Activated CD8-positive, alpha-beta memory T cell treated with anti-CD3 and anti-CD28 coated beads for 1 hour (primary cell): ENCODE measurements at regions not wholly inside any gene's neighbourhood (a gene's known extent, or its start where the extent isn't known, plus 50 kb on each side); places are given as distances from the start of the nearest gene placed in this dataset.

Experiments
- DNase-seq, 2 donors: peaks; one replicate each; pipeline ENCODE4 v3.0.0-alpha.2; 2020; ENCODE audit warnings: low read depth in 1 of 2; ENCODE audit errors: extremely low read depth in 1 of 2

DNA sequence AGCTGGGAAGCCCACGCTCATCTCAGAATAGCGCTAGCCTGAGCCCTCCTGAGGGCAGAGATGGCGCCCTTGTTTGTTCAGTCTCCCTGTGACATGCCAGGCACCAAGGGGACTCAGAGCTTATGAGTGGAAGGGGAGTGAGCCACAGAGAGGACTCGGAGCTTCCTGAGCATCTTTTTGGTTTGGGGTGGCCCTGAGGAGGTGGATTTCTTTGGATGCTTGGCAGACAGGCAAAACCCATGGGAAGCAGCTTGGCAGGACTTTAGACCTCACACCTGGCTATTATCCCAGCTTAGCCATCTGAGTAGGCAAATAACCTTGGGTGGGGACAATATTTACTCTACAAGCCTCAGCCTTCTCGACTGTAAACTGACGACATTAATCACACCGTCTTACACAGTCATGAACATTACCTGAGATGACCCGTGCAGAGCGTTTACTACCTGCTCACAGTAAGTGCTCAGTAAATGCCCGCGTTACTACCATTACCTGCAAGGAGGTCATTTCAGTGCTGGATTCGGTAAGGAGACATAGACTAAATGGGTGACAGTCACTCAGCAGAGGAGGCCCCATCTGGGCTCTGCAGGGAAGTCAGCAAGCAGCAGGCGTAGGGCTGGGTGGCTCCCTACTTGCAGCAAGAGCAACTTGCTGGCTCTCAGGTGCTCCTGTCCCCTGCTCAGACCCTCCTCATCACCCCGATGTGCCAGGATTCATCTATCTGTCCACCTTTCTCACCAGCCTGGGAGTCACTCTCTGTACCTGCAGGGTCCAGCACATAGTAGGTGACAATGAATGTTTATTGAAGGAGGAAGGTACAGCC, 54.9 kb downstream of the KLHDC7A start:
- no peak for DNase-seq

GRCh38 chr1:18536356-18536755, 55.6 kb downstream of the KLHDC7A start:
- DNase-seq: no peak

GRCh38 chr1:18536915-18537314, 56.2 kb downstream of the KLHDC7A start:
- no peak for DNase-seq

- DNase-seq: no peak
These were observed 56.9 kb downstream of the KLHDC7A start for GRCh38 chr1:18537386-18538306.

DNA sequence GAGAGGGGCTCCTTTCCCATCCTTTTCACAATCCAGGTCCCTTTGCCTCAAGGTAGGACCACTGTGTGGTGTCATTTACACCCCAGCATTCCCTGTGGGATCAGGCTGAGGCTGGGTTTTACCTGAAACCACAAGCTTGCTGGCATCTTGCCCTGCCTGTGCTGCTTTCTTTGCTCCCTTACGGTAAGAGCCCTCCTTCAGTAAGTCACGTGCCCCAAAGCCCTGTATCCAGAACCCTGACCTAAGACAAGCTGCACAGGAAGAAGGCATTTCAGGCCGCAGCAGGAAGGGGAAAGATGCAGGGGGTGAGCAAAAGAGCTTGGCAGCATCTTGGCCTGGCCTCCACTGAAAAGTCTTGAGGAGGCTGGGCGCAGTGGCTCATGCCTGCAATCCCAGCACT, 58.4 kb downstream of the KLHDC7A start:
- no peak for DNase-seq

DNA sequence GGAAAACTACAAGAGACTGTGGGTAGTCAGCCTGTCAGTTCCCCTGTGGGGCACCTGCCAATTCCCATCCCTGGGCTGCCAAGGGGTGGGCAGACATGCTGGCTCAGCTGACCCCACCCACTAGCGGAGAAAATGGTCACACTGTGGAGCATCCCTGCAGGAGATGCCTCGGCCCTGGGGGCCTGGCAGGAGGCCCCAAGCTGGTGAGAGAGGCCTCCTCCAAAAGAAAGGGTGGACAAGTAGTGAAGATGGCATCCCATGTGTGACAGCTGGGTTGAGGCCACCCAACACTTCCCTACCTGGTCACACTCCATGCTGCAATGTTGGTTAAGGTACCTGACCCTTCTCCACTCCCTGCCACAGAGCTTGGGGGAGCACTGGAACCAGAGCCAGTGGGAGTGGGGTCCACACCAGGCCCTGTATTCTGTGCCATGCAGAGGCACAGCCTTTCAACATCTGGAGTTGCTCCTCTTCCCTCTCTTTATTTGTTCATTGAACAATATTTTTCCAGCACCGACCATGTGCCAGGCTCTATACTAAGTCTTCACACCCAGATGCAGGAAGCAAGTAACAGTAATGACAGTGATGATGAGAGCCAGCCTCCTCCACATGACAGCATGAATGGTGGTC, 59.5 kb downstream of the KLHDC7A start:
- DNase-seq: no peak

DNA sequence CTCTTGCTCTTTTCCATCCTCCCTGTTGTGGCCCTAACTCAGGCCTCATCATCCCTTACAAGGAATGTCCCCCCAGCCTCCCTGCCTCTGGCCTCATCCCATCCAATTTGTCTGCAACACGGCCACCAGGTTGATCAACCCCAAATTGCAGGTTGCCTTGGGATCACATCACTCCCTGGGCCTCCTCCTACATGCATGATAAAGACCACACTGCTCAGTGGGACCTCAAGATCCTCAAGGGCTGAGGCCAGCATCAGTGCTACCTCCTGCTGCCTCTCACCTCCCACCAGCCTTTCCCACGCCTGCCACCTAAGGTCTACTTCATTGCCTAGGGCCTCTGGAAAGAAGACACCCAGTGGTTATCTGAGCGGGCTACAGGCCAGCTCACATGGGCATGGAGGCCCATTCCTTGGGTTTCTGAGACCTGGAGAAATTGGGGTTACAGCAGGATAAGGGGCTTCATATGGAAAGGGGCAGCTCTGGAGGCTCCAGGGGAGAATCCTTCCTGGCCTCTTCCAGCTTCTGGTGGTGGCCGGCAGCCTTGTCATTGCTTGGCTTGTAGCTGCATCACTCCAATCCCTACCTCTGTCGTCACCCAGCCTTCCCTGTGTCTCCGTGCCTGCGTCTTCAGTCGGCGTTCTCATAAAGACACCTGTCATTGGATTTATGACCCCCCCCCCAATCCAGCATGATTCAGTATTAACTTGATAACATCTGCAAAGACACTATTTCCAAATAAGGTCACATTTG, 60.5 kb downstream of the KLHDC7A start:
- DNase-seq: no peak

DNA sequence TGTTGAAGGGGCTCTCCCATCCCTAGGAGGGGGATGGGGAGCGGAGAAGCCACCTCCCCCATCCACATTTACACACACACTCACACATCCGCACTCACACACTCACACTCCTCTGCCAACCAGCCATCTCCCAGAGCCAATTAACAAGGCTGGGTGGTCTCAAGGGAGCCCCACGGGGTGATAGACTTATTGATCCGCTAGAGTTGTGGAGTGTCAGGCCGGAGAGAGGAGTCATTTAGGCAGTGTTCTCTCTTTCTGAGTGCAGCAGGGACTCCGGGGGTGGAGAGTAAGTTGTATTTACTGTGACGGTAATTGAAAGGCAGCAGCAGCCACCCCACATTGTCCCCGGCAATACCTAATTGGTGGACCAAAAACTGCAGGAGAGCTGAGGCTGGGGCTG, 61.6 kb downstream of the KLHDC7A start:
- DNase-seq: no peak

GRCh38 chr1:18546026-18546425, 65.3 kb downstream of the KLHDC7A start:
- no peak for DNase-seq

GRCh38 chr1:18547460-18547859, 66.7 kb downstream of the KLHDC7A start:
- no peak for DNase-seq

DNA sequence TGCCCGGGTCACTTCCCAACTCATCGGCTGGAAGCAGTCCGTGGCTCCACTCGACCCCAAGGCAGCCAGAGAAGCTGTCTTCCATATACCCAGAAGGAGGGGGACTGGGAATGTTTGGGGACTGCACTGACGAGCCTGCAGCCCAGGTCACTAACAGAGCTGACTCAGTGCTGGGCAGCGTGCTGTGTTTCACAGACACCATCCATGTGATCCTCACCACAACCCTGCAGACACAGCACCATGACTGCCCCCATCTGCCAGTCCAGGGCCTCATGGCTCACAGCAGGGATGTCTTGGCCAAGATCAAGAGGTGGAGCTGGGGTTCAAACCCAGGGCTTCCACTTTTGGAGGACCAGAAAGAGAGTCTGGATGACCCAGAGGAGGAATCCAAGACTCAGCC, 67.9 kb downstream of the KLHDC7A start:
- DNase-seq: no peak

DNA sequence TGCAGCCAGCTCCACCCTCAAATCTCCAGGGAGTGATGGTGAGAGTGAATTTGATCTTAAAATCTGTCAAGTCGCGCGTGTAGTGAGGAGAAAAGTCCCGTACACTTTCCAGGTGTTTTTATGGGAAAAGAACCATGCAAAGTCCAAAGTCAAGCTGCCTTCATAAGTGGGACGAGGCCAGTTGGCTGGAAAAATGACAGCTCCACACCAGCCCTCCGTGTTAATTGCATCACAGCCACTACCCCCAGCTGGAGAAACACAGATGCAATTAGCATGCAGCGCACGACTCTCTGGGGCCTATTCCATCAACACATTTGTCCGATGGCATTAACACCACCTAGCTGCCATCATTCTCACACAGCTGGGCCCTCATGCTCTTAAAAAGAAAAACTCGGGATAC, 68.4 kb downstream of the KLHDC7A start:
- DNase-seq: no peak

DNA sequence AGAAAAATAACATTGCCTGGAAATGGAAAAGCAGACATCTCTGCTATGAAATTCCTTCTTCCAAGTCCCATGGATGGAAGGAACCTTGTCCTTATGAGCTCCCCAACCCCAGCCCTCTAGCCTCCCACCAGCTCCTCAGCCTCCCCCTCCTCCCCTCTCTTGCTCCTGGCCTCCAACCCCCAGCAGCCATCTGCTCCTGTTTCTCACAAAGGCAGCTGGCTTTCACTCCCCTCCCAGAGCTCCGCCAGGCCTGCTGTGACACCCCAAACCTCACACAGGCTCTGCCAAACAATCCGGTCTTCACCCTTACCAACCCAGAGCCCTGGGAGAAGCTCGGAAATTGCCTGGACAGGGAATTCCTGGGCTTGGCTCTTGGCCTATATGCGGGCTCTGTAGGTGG, 69.2 kb downstream of the KLHDC7A start:
- DNase-seq: no peak

- no peak for DNase-seq
These were observed 71.9 kb downstream of the KLHDC7A start for GRCh38 chr1:18552631-18553030.

DNA sequence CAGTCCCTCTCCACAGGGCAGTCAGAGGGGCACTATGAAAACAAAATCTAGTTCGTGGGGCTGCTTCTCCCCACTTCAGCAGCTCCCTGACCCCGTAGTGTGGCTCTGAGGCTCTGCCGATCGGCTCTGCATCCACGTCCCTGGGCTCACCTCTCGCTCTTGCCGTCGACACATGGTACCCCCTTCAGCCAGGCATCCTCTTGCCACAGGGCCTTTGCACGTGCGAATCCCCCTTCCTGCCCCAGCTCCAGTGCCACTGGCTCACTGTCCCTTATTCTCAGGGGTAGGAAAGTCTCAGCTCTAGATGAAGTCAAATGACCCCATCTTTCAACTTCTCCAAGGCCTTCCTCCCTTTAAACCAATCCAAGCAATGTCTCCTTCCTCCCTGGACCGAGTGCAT, 72.7 kb downstream of the KLHDC7A start:
- DNase-seq: no peak

- DNase-seq: no peak
These were observed 73.4 kb downstream of the KLHDC7A start for GRCh38 chr1:18554099-18554498.

- DNase-seq: no peak
These were observed 73.9 kb downstream of the KLHDC7A start for GRCh38 chr1:18554597-18554996.

DNA sequence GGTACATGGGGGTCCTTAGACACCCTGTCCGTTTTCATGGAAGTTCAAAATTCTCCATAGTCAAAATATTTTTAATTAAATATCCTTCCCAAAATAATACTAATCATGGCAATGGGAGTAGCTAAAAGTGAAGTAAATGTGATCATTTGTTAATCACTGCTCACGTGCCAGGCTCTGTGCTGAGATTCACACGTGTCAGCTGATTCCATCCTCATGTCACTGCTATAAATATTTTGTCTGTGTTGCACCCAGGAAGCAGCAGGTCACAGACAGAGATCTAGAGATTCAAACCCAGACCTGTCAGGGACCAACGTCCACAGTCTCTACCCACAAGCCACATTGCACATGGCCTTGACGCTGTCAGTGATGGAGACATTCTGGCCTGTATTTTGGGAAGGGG, 74.3 kb downstream of the KLHDC7A start:
- no peak for DNase-seq

DNA sequence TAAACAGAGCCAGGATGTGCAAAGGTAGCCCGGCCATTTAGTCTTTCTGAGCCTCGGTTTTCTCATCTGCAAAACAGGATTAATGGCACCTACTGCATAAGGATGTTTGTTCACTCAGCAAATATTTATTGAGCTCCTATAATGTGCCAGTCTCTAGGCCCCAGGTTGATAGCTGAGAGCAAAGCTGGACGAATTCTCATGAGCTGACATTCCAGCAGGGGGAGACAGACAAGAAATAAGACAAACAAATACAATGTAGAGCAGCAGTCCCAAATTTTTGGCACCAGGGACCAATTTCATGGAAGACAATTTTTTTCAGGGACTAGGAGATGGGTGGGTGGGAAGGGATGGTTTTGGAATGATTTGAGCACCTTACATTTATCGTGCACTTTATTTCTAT, 74.3 kb upstream of the PAX7 start:
- DNase-seq: no peak

DNA sequence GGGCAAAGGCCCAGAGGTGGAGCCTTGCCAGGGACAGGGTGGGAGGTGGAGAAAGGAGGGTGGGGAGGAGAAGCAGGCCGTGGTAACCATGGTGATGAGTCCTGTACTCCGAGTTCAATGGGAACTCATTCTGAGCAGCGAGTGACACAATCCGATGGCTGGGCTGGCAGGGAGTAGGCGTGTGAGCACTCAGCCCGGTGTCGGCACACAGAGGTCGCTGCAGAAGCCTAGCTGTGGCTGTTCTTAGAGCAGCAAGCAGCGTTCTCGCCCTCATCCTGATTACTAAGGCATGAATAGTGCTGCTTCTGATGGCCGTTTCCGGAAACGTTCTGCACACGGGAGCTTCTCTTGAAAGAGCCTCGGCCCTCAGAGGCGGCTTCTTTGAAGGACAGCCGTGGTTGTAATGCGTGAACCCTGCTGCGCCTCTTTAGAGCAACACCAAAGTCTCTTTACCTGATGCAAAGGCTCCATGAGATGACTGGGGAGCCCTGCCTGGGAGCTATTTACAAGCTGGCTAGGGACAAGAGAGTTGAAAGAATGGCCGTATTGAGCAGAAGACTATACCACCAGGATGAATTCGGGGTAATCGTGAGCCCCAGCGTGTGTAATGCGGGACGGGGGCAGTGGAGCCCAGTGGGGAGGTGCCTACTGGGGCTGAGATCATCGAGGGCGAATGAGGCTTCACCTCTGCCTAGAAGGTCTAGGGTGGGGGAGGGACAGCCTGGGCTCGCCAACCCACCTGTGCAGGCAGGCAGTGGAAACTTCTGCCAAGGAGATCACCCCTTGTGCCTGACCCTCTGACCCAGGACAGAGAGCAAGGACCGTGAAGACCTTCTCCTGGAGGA, 72.8 kb upstream of the PAX7 start:
- DNase-seq: no peak
